SK-N-MC (cell line): ENCODE measurements at regions not wholly inside any gene's neighbourhood (a gene's known extent, or its start where the extent isn't known, plus 50 kb on each side); places are given as distances from the start of the nearest gene placed in this dataset.

Experiments used
- EZH2 ChIP-seq: fragments of 200-600 bp; sonication (generic); IDR thresholded peaks from one replicate; pipeline ENCODE4 v1.6.1; 2017; ENCODE audit warnings: antibody characterized with exemption
- FOXP2 ChIP-seq: optimal IDR thresholded peaks from 2 replicates; pipeline ENCODE3; 2011; ENCODE audit warnings: mild to moderate bottlenecking, moderate library complexity; ENCODE audit not compliant: insufficient read depth; ENCODE audit errors: extremely low read length, control extremely low read depth
- POLR2AphosphoS5 ChIP-seq: IDR thresholded peaks from 2 replicates; pipeline ENCODE4 v1.6.1; 2012; ENCODE audit warnings: mild to moderate bottlenecking, low read depth, low read length, borderline replicate concordance

GRCh38 chr5:56761151-56761885 is 54.0 kb upstream of the MAP3K1 start:
- TF ChIP-seq POLR2AphosphoS5 (no peak), EZH2 (no peak), FOXP2 (no peak)
